ENCODE measurements at regions not wholly inside any gene's neighbourhood (a gene's known extent, or its start where the extent isn't known, plus 50 kb on each side); places are given as distances from the start of the nearest gene placed in this dataset.
A peak's percentile ranks its signal among the peaks of the same experiment; 100 is the strongest.

DNA sequence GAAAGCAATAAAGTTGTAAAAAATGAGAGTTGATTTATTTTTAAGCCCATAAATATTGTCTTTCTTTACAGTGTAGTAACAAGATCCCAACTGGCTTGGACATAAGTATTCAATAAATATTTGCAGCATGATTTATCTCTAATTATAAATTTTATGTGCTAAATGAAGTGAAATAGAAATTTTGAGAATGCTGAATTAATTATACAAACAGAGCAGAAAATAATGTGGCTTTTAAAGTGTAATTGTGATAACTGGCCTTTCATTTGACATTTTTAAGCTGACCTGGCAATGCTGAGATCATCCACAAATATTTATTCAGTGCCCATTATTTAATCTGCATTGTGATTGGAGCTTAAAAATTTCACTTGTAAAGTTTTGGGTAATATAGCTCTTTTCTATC lies 201.6 kb upstream of the NAV3 start:
- no peak for DNase-seq (ENCODE audit: low read depth)

DNA sequence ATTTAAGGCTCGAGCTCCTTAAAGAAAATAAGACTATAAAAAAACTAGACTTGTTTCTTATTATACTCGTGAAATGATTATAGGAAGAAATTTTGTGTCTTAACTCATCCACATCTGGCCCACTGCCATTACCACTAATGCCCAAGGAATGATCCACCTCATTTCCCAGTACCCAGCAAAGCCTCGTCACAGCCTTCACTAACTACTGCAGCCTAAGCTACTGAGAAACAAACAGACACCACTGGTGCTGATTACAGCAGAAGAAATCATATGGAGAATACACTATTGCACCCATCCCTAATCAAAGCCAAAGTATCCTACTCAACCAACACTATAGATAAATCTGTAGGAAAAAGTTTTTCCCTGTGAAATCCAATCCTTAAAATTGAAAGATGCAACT lies 205.3 kb upstream of the NAV3 start:
- peak; percentile 89 for DNase-seq (ENCODE audit: low read depth)

GRCh38 chr12:77619425-77619824 lies 211.3 kb upstream of the NAV3 start:
- DNase-seq (ENCODE audit: low read depth) = no peak

DNA sequence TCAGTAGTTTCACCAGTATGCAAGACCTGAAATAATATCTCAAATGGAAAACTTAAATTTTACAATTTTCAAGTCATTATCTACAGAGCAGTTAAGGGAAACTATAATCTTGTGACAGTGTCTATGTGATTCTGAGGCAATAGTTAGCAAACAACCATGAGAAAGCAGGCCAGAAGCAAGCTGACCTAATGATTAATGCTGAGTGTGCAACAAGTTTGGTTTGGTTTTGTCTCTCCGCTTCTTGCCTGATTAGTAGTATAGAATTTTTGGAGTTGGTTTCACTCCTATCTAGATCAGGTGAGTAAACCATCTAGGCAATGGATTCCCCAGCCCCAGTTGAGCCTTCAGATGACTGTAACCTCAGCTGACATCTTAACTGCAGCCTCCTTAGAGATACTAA lies 212.9 kb upstream of the NAV3 start:
- no peak for DNase-seq (ENCODE audit: low read depth)

DNA sequence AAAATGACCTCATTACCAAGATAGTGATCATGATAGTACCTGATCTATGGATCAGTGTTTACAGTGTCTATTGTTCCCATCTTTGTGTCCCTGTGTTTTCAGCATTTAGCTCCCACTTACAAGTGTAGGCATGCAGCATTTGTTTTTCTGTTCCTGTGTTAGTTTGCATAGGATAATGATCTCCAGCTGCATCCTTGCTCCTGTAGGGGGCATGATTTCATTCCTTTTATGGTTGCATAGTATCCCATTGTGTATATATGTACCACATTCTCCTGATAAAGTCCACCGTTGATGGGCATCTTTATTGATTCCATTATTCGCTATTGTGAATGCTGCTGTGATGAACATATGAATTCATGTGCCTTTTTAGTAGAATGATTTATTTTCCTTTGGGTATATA lies 215.4 kb upstream of the NAV3 start:
- no peak for DNase-seq (ENCODE audit: low read depth)

DNA sequence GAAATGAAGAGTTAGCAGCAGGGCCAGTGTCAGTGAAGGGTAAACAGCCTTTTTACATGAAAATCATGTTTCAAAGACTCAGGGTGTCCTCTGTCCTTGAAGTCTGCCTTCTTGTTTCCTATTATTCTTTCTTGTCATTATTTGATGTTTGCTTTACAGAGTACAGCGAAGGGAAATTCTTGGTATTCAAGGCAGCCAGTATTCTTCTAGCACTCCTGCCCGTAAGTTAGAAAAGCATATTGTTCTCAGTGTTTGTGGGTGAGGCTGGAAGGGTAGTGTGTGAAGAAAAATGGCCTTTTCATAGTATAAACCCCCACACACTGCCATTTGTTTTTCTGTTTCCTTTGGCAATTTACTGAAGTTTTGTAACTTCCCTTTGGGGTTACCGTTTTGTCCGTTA lies 217.3 kb upstream of the NAV3 start:
- no peak for DNase-seq (ENCODE audit: low read depth)

GRCh38 chr12:77610446-77610845 lies 220.2 kb upstream of the NAV3 start:
- DNase-seq (ENCODE audit: low read depth) = no peak

DNA sequence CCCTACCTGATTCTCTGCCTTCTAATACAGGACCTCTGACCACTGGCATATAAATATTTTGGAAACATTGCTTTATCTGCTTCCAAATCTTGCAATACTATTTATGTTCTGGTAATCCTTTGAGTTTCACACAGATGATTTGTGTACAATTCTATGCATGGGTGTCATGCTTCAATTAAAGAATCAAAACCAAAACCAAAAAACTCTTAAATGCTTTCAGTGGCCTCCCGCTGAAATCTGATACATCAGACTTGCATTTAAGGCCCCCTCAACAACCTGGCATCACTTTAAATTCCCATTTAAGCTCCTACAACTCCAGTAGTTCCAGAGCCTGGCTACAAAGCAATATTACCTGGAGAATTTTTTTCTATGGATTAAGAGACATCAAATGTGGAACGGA lies 221.7 kb upstream of the NAV3 start:
- DNase-seq (ENCODE audit: low read depth) = no peak

- peak; percentile 15 for DNase-seq (ENCODE audit: low read depth)
Measured at GRCh38 chr12:77608271-77608824, 222.3 kb upstream of the NAV3 start.

GRCh38 chr12:77606348-77606747 lies 224.3 kb upstream of the NAV3 start:
- DNase-seq (ENCODE audit: low read depth) = no peak

DNA sequence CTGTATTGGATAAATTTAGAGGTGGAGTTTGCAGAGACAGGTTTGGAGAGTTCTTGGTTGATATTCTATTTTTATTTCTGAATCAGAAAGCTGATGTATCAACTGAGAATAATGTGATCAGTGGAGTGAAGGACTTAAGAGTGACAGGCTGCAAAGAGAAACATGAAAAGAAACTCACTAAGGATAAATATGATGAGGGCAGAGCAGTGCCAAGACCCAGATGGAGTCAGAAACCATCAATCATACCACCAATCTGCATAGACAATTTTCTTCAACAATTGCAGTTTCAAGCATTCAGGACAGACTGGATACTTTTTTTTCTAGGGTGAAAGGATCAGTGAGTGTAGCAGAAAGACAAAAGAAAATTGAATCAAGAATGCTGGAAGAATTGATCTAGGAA lies 226.7 kb upstream of the NAV3 start:
- DNase-seq (ENCODE audit: low read depth) = no peak

- DNase-seq (ENCODE audit: low read depth) = no peak
Measured at GRCh38 chr12:77601069-77601468, 229.6 kb upstream of the NAV3 start.

- DNase-seq (ENCODE audit: low read depth) = no peak
Measured at GRCh38 chr12:77600468-77600843, 230.2 kb upstream of the NAV3 start.

DNA sequence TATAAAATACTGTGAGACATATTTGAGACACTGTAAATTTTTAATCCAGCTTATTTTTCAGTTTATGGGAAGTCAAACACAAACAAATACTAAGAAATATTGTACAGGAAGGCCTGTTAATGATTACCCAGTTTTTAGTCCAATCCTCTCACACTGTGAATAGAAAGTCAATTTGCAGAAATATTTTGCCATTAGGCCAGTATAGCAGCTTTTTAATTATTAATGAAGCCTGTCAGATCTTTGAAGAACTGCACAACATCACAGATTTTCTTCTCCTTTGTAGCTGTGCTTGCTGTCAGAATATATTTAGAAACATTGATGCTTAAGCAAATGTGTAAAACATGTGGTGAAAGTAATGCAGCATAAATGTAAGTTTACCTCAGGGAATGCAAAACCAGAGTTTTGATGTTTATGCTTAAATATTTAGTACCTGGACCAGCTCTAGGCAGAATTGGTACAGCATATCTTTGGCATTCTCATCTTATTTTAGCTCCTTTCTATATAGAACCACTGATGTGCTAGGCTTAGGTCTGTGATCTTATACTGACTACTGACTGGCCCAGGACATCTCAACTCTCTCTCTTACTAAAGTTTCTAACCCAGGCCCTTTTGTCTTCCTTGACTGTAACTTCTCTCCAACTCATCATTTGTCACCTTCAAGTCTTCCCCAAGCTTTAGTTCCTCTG lies 230.8 kb upstream of the NAV3 start:
- no peak for DNase-seq (ENCODE audit: low read depth)

DNA sequence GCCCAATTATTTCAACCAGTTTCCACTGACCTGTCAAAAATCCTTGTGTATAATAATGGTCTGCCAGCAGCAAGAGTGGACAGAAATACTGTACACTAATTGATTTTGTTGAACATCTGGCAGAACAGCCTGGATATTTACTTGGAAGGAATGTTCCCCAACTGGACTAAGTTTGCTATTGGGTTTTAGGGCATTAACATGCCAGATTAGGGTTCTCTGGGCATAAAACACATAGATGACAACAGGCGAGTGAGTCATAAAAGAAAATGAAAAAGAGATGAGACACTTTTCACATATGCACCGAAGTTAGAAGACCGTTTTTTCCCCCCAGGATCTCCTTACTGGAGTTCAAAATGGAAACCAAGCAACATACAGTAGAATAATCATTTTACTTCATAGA lies 236.3 kb upstream of the NAV3 start:
- no peak for DNase-seq (ENCODE audit: low read depth)

DNA sequence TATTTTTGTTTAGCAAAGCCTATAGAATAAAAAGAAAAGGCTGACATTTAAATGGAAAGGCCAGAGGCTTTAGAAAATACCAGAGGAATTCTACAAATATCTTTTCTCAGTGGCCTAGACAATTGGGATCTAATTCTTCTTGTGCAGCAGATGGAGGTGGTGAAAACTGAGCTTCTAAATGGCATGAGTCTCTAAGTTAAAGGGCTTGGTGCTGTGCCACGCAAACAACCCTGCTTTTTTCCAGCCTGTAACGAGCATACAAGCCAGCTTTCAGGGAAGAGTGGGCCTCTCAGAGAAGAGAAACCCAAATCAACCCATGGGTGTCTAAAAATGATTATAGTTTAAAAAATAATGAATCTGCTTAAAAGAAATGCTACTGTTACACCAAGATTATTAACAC lies 237.9 kb upstream of the NAV3 start:
- no peak for DNase-seq (ENCODE audit: low read depth)

GRCh38 chr12:77591959-77592743 lies 238.5 kb upstream of the NAV3 start:
- no peak for DNase-seq (ENCODE audit: low read depth)

- no peak for DNase-seq (ENCODE audit: low read depth)
Measured at GRCh38 chr12:77590306-77590705, 240.4 kb upstream of the NAV3 start.

DNA sequence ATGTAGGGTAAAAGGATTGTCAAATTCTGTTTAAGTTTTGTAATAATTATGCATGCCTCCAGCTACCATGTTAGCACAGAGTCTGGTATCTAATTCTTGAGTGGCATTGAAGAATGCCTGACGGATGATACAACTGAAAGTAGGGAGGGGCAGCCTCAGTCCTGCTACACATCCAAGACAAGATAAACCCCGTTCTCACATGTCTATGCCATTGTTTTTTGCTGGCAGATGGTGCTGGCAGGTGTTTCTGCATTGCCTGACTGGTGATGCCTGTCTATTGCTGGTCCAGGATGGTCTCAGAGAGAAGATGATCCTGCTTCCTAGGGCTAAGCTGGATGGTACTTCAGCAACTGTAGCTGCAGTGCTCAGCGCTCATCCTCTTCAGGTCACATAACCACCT lies 245.8 kb upstream of the NAV3 start:
- DNase-seq (ENCODE audit: low read depth) = no peak

DNA sequence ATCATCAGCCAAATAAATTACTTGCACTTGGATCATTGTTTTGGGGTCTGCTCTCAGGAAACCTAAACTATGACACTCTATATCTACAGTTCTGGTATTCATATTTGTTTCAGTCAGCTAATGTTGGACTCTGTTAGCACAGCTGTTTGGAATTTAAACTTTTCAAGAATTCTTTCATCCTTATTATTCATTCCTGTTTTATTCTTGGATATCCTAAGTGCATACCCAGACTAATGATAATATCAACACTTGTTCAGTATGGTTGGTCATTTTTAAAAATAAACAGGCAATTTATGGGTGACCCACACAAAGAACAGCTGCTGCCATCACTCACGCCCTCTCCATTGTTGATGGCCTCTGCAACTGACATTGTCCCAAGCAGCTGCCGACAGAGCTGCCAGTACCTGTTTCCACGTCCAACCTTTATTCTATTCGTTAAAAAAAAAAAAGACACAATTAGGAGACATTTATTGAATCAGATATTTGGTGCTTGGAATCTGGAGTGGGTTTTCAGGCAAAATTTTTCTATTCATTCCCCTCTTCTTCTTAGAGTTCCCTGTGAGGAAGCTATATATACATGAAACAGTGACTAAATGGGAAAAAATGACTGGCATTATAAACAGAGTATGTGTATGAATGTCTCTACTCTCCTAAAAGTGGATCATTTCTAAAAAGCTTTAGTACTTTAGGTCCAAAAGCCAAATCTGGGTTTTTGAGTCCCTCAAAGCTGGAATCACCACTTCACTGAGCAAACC lies 252.1 kb upstream of the NAV3 start:
- DNase-seq (ENCODE audit: low read depth) = no peak

DNA sequence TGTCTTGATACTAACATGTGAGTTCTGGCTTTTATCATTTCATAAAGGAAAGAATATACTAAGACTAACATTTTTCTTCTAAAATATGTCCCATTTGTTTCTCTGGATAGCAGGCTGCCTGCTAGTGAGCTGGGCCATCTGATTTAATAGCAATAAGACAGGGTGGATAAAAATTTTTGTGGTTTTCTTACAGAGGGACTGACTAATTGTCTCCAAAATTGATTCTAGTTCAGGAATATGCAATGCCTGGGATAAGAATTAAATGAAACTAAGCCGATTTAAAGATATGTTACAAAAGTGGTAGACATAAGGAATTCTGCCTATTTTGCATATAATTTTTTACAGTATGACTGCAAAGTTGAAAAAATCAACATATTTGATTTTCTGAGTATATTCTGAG lies 252.9 kb upstream of the NAV3 start:
- peak; percentile 23 for DNase-seq (ENCODE audit: low read depth)

DNA sequence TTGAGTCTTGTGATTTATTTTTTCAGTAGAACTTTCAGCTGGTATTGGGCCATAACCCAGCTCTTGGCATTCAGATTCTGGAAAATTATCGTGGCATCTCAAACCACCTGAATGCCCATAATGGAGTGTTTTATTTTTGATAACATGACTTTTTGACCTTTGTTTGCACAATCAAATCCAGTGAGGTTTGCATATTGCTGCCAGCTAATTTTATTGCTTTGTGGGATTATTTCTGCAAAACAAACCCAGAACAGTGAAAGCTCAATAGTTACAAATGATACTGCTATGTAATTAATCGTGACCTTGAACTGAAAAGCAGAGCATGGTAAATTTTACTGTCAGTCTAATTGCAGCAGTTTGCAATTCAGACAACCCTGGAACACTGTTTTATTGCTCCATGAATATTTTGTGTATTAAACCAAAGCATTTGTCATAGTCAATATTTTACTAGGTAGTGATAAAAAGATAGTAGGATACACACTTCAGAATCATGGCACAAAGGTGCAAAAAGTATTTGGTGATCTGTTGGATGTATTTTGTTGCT lies 255.2 kb upstream of the NAV3 start:
- peak; percentile 30 for DNase-seq (ENCODE audit: low read depth)

GRCh38 chr12:77572371-77572770 lies 258.3 kb upstream of the NAV3 start:
- no peak for DNase-seq (ENCODE audit: low read depth)
